Erythroblast (primary cell): ENCODE measurements at regions not wholly inside any gene's neighbourhood (a gene's known extent, or its start where the extent isn't known, plus 50 kb on each side); places are given as distances from the start of the nearest gene placed in this dataset.

ENCODE experiments used
- GATA1 ChIP-seq: IDR thresholded peaks from 2 replicates; pipeline ENCODE4 v1.6.1; 2011; ENCODE audit warnings: low read depth, mild to moderate bottlenecking, control low read depth, low read length, moderate library complexity
- POLR2A ChIP-seq: IDR thresholded peaks from 2 replicates; pipeline ENCODE4 v1.6.1; 2011; ENCODE audit warnings: mild to moderate bottlenecking, low read length

DNA sequence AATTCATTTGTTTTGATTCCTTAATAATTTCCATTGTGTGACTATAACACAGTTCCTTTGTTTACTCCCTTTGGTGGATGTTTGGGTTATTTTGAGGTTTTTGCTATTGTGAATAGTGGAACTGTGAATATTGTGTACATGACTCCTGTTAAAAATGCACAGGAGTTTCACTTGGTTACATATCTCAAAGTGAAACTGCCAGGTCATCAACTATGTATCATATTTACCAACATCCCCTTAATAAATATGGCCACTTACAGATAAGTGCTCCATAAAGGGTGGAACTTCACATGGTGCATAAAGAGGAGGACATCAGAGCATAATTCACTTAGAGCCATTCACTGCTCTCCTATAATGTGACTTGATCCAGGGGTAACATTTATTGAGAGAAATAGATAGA lies 328.9 kb downstream of the SEC23A start:
- no peak for TF ChIP-seq POLR2A
- TF ChIP-seq GATA1 = no peak
